Esophagus muscularis mucosa (tissue), 4 donors: ENCODE measurements at regions not wholly inside any gene's neighbourhood (a gene's known extent, or its start where the extent isn't known, plus 50 kb on each side); places are given as distances from the start of the nearest gene placed in this dataset.
A peak's percentile ranks its signal among the peaks of the same experiment; 100 is the strongest.

Experiments used
- DNase-seq: peaks from one replicate; pipeline ENCODE4 v3.0.0-alpha.2; 2017; ENCODE audit errors: extremely low spot score
- H3K27ac ChIP-seq, 4 donors: fragments of 200-600 bp; sonication (generic); replicated peaks in 1 of 4; 1 replicate in 3 of 4; 2 replicates in 1 of 4; pipeline ENCODE4 v1.5.1; 2016 to 2019; ENCODE audit warnings: mild to moderate bottlenecking in 1 of 4
- H3K27me3 ChIP-seq, 4 donors: fragments of 200-600 bp; sonication (generic); one replicate each; pipeline versions ENCODE4 v1.5.1 to v1.6.0; 2016 to 2019
- H3K36me3 ChIP-seq, 4 donors: fragments of 200-600 bp; sonication (generic); one replicate each; pipeline ENCODE4 v1.5.1; 2016 to 2019
- H3K4me1 ChIP-seq, 4 donors: fragments of 200-600 bp; sonication (generic); one replicate each; pipeline ENCODE4 v1.5.1; 2016 to 2019
- H3K4me3 ChIP-seq, 4 donors: fragments of 200-600 bp; sonication (generic); 1 replicate in 2 of 4; 2 replicates in 2 of 4; pipeline ENCODE4 v1.5.1; 2016 to 2019; ENCODE audit warnings: mild to moderate bottlenecking in 4 of 4, moderate library complexity in 1 of 4
- H3K9me3 ChIP-seq, 4 donors: fragments of 200-600 bp; sonication (generic); 1 replicate in 3 of 4; 2 replicates in 1 of 4; pipeline ENCODE4 v1.5.1; 2016 to 2019
- CTCF ChIP-seq, 3 experiments: fragments of 200-600 bp in 2 of 3; fragments of 450-650 bp in 1 of 3; sonication (generic) in 2 of 3; IDR thresholded peaks; one replicate each; pipeline ENCODE4 v1.5.1; 2017 to 2019; ENCODE audit warnings: antibody characterized with exemption in 3 of 3, mild to moderate bottlenecking in 2 of 3, moderate library complexity in 1 of 3
- EP300 ChIP-seq: sonication (generic); formaldehyde crosslinking; IDR thresholded peaks from one replicate; pipeline ENCODE4 v1.6.1; 2017; ENCODE audit warnings: antibody characterized with exemption
- POLR2A ChIP-seq: fragments of 450-650 bp; IDR thresholded peaks from one replicate; pipeline ENCODE4 v1.6.1; 2017; ENCODE audit warnings: antibody characterized with exemption, moderate library complexity, mild to moderate bottlenecking, low read depth
- POLR2AphosphoS5 ChIP-seq, 2 donors: sonication (generic); formaldehyde crosslinking; IDR thresholded peaks; one replicate each; pipeline ENCODE4 v1.6.1; 2017; ENCODE audit warnings: antibody characterized with exemption in 2 of 2
- WGBS: methylation state at CpG from one replicate; pipeline ENCODE4 v1.1.5; 2018; 5-methylcytosine and 5-hydroxymethylcytosine counted together
- intact Hi-C: fragments of 100-400 bp; cut with DNase I; formaldehyde crosslinking; loops from one replicate; pipeline ENCODE4 v1.15.1; 2023

GRCh38 chr14:34334329-34334728, 127.7 kb downstream of the SPTSSA start:
- Histone ChIP-seq H3K4me3 (no peak overlapping the region), H3K36me3 (no peaks in the 10 kb centered on the region), H3K27me3 (no peaks in the 10 kb centered on the region), H3K27ac (no peak overlapping the region), H3K9me3 (no peaks in the 10 kb centered on the region), H3K4me1 (peaks cover 0 to 23% (median 8%) of the 10 kb centered on the region in 4 donors)
- TF ChIP-seq POLR2A (no peak), EP300 (no peak), POLR2AphosphoS5 (IDR thresholded peaks at IDR 0.05) (no peak), CTCF (IDR thresholded peaks at IDR 0.05) (no peak)
- intact Hi-C loops: no loop called here
- no peak for DNase-seq

- Histone ChIP-seq H3K27me3 (no peaks in the 10 kb centered on the region), H3K36me3 (no peaks in the 10 kb centered on the region), H3K9me3 (no peaks in the 10 kb centered on the region), H3K4me3 (no peak overlapping the region), H3K4me1 (peaks cover 0 to 40% (median 27%) of the 10 kb centered on the region in 4 donors), H3K27ac (no peak overlapping the region)
- DNase-seq: peak; percentile 92
- WGBS: 70% methylated on average over 9 of the region's 9 CpGs
- intact Hi-C loops: no loop called here
- TF ChIP-seq CTCF (IDR thresholded peaks at IDR 0.05): peak; percentile 48 to 72 (median 52)
- TF ChIP-seq EP300: no peak
- TF ChIP-seq POLR2A: no peak
- TF ChIP-seq POLR2AphosphoS5 (IDR thresholded peaks at IDR 0.05): peak in 1 of 2 donors; percentile 13
These were observed 130.1 kb downstream of the SPTSSA start for GRCh38 chr14:34331728-34332623.

GRCh38 chr14:34330846-34331245, 131.2 kb downstream of the SPTSSA start:
- TF ChIP-seq POLR2AphosphoS5 (IDR thresholded peaks at IDR 0.05): no peak
- no peak for TF ChIP-seq POLR2A
- no peak for TF ChIP-seq CTCF (IDR thresholded peaks at IDR 0.05)
- no peak for TF ChIP-seq EP300
- H3K27me3 ChIP-seq: no peaks in the 10 kb centered on the region
- H3K36me3 ChIP-seq: no peaks in the 10 kb centered on the region
- DNase-seq: no peak
- peaks cover 0 to 40% (median 27%) of the 10 kb centered on the region in 4 donors for H3K4me1 ChIP-seq
- no peak overlapping the region for H3K4me3 ChIP-seq
- intact Hi-C loops: no loop called here
- H3K27ac ChIP-seq: no peak overlapping the region
- no peaks in the 10 kb centered on the region for H3K9me3 ChIP-seq
- 0% methylated on average over 1 of the region's 1 CpG for WGBS

- 38% methylated on average over 1 of the region's 1 CpG for WGBS
- no peak for TF ChIP-seq EP300
- no peak for TF ChIP-seq CTCF (IDR thresholded peaks at IDR 0.05)
- TF ChIP-seq POLR2A: no peak
- no peak for TF ChIP-seq POLR2AphosphoS5 (IDR thresholded peaks at IDR 0.05)
- Histone ChIP-seq H3K27ac (no peak overlapping the region), H3K9me3 (no peaks in the 10 kb centered on the region), H3K27me3 (no peaks in the 10 kb centered on the region), H3K36me3 (no peaks in the 10 kb centered on the region), H3K4me1 (peaks cover 0 to 46% (median 31%) of the 10 kb centered on the region in 4 donors), H3K4me3 (no peak overlapping the region)
- DNase-seq: no peak
- intact Hi-C loops: no loop called here
These were observed 132.7 kb downstream of the SPTSSA start for GRCh38 chr14:34329301-34329700.
